ENCODE measurements at regions not wholly inside any gene's neighbourhood (a gene's known extent, or its start where the extent isn't known, plus 50 kb on each side); places are given as distances from the start of the nearest gene placed in this dataset.

DNA sequence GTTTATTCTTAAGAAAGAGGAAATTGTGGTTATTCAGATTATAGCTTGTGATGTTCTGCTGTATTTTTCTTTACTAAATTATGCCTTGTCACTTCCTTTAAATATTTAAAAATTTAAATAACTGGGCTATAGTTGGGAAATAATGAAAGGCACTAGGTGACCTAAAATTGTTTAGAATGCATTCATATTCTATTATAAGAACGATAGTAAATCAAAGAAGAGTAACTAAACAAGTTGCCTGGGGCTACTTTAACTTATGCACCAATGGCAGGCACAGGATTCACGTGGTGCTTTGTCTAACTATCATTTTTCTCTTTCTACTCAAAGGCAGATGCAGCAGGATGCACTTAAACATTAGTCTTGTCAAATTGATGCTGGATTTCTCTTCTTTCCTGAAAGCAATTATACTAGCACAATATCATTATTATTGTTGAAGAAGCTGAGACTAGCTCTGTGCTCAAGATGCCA, 190.7 kb upstream of the PPFIA2 start:
- TF ChIP-seq, protein P1, sequence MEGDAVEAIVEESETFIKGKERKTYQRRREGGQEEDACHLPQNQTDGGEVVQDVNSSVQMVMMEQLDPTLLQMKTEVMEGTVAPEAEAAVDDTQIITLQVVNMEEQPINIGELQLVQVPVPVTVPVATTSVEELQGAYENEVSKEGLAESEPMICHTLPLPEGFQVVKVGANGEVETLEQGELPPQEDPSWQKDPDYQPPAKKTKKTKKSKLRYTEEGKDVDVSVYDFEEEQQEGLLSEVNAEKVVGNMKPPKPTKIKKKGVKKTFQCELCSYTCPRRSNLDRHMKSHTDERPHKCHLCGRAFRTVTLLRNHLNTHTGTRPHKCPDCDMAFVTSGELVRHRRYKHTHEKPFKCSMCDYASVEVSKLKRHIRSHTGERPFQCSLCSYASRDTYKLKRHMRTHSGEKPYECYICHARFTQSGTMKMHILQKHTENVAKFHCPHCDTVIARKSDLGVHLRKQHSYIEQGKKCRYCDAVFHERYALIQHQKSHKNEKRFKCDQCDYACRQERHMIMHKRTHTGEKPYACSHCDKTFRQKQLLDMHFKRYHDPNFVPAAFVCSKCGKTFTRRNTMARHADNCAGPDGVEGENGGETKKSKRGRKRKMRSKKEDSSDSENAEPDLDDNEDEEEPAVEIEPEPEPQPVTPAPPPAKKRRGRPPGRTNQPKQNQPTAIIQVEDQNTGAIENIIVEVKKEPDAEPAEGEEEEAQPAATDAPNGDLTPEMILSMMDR (IDR thresholded peaks at IDR 0.05) = no peak
- TF ChIP-seq, protein P2, sequence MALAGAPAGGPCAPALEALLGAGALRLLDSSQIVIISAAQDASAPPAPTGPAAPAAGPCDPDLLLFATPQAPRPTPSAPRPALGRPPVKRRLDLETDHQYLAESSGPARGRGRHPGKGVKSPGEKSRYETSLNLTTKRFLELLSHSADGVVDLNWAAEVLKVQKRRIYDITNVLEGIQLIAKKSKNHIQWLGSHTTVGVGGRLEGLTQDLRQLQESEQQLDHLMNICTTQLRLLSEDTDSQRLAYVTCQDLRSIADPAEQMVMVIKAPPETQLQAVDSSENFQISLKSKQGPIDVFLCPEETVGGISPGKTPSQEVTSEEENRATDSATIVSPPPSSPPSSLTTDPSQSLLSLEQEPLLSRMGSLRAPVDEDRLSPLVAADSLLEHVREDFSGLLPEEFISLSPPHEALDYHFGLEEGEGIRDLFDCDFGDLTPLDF (CRISPR knock-in tag; IDR thresholded peaks at IDR 0.05) = no peak
- TF ChIP-seq MXD4 (CRISPR knock-in tag; IDR thresholded peaks at IDR 0.05; ENCODE audit: borderline replicate concordance) (no peak), SP1 (CRISPR knock-in tag; conservative IDR thresholded peaks at IDR 0.05) (no peak)
- TF ChIP-seq, protein P3, sequence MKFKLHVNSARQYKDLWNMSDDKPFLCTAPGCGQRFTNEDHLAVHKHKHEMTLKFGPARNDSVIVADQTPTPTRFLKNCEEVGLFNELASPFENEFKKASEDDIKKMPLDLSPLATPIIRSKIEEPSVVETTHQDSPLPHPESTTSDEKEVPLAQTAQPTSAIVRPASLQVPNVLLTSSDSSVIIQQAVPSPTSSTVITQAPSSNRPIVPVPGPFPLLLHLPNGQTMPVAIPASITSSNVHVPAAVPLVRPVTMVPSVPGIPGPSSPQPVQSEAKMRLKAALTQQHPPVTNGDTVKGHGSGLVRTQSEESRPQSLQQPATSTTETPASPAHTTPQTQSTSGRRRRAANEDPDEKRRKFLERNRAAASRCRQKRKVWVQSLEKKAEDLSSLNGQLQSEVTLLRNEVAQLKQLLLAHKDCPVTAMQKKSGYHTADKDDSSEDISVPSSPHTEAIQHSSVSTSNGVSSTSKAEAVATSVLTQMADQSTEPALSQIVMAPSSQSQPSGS (CRISPR knock-in tag; IDR thresholded peaks at IDR 0.05; ENCODE audit: borderline replicate concordance, low read depth) = no peak
